ENCODE measurements at regions not wholly inside any gene's neighbourhood (a gene's known extent, or its start where the extent isn't known, plus 50 kb on each side); places are given as distances from the start of the nearest gene placed in this dataset.

DNA sequence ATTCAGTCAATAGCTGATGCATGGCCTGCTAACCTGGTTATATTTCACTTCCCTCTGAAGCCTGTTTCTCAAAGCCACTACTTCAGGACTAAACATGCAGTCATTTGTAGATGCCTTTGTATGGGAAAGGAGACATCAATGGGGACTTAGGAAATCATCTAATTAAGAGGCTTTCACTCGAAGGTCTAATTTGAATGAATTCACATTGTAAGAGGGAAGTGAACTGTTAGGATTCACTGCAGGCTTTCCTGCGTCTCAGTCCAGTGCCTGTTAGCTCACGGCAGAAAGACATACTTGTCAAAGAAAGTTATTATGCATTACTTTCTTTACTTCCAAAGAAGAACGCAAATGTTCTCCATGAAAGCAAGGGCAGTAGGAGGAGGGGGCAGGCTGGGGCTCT, 50.6 kb upstream of the CDK20 start:
- DNase-seq (ENCODE audit: low spot score), result peak; percentile 73
- H2AFZ ChIP-seq (replicated peaks), result no peak overlapping the region
- TF ChIP-seq, protein P1, sequence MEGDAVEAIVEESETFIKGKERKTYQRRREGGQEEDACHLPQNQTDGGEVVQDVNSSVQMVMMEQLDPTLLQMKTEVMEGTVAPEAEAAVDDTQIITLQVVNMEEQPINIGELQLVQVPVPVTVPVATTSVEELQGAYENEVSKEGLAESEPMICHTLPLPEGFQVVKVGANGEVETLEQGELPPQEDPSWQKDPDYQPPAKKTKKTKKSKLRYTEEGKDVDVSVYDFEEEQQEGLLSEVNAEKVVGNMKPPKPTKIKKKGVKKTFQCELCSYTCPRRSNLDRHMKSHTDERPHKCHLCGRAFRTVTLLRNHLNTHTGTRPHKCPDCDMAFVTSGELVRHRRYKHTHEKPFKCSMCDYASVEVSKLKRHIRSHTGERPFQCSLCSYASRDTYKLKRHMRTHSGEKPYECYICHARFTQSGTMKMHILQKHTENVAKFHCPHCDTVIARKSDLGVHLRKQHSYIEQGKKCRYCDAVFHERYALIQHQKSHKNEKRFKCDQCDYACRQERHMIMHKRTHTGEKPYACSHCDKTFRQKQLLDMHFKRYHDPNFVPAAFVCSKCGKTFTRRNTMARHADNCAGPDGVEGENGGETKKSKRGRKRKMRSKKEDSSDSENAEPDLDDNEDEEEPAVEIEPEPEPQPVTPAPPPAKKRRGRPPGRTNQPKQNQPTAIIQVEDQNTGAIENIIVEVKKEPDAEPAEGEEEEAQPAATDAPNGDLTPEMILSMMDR (IDR thresholded peaks at IDR 0.05), result no peak
- TF ChIP-seq EZH2 (IDR thresholded peaks at IDR 0.05), result no peak
- peaks cover 18% of the 10 kb centered on the region for H3K4me1 ChIP-seq
- no peaks in the 10 kb centered on the region for H3K27me3 ChIP-seq
- no peaks in the 10 kb centered on the region for H3K27me3 Mint-ChIP-seq (ENCODE audit: insufficient read depth, low read depth)
- peak overlapping the region; percentile 39 for H3K27ac ChIP-seq
- H3K36me3 ChIP-seq, result no peaks in the 10 kb centered on the region
- no peak overlapping the region for H3K27ac Mint-ChIP-seq
- no peak overlapping the region for H3K4me3 ChIP-seq
- no peaks in the 10 kb centered on the region for H3K36me3 Mint-ChIP-seq
- no peak overlapping the region for H3K9ac ChIP-seq
- H3K4me1 Mint-ChIP-seq, result peaks cover 11% of the 10 kb centered on the region
- no peaks in the 10 kb centered on the region for H3K79me2 ChIP-seq (ENCODE audit: low read depth)
- H4K20me1 ChIP-seq (ENCODE audit: low read depth), result no peaks in the 10 kb centered on the region
- H3K4me2 ChIP-seq, result peak overlapping the region; percentile 68
- H3K9me3 ChIP-seq (ENCODE audit: low read depth), result no peaks in the 10 kb centered on the region
- no peak overlapping the region for H3K4me3 Mint-ChIP-seq
- peaks cover 18% of the 10 kb centered on the region for H3F3A ChIP-seq (ENCODE audit: low read depth)
- H3K9me3 Mint-ChIP-seq, result no peaks in the 10 kb centered on the region
